ENCODE measurements at regions not wholly inside any gene's neighbourhood (a gene's known extent, or its start where the extent isn't known, plus 50 kb on each side); places are given as distances from the start of the nearest gene placed in this dataset.

DNA sequence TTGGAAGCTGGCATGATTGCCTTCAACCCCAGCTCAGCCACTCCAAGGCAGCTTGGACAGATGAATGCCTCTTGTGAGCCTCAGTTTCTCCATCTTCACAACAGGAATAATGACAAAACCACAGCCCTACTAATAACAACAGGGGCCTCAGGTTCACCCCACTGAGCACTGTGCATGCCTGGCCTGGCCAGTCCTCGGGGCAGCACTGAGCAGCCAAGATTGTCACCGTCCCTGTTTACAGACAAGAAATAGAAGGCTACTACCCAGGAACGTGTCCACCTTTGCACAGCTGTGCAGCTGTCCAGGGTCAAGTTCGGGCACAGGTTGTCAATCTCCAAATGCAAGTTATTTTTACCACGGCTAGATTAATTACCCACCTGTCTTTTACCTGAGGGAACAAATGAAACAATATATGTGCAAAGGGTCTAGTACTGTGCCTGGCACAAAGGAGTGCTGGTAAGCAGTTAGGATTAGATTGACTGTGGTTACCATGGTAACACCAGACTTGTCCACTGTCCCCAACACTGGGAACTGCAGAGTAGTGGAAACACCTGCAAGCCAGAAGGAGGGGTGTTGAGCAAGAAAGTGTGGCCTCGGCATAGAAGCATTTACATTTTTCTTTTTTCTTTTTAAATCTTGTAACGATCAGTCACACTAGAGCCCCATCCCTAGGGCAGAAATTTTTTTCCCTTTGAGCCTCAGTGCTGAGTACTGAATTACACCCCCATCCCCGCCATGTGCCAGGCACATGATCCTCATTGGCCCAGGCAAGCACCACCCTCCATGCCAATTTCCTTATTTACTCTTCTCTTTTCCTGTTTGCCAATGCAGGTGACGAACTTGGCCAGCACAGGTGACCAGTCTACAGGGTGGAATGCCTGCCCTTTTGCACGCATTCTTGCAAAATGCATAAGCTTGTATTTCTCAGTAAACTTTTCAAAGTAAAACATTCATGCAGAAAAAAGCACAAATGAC, 66.3 kb upstream of the SLC6A6 start:
- in situ Hi-C loops (cut with HindIII; ENCODE audit: low sequenced_read_pairs) = no loop called here

DNA sequence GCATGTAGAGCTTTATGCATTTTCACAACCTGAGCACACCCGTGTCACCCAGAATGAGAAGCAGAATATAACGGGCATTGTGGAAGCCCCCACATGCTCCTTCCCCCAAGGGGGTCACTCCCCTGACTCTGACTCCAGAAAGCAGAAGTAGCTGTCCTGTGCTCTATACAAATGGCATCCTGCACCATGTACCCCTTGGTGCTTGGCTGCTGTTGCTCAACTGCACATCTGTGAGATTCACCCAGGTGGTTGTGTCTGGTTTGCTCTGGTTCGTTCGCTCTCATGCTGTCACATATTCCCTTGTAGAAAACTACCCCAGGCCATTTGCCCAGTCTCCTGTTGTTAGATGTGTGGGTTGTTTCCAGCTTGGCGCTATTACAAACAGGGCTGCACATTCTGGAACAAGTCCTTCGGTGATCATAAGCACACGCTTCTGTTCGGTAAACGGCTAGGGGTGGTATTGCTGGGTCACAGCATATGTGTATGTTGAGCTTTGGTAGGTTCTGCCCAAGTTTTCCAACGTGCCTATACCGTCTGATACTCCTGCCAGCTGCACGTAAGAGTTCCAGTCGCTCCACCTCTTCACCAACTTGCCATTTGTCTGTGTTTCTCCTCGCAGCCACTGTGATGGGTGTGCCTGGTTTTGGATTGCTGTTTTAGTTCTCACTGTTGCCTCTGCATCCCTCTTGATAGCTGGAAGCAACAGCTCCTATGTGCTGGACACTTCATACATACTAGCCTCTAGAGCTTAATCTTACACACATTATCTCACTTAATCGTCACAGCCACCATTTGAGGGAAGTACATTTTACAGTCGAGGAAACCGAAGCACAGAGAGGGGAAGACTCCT, 65.4 kb upstream of the SLC6A6 start:
- in situ Hi-C loops (cut with HindIII; ENCODE audit: low sequenced_read_pairs) = no loop called here

DNA sequence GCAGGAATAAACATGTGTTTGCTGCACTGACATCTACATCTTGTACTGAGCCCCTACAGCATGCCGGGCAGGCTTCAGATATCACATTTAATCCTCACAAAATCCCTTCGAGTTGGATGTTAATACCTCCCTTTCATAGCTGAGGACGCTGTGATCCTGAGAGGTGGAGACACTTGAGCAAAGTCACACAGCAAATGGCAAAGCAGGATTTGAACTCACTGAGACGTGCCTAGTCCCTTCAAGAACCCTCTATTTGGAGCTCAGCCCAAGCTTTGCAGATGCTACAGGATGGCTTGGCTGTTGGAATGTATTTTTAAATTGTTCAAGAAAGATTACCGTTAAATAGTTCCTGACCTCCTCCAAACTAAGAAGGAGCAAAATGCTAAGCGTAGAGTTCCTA, 64.6 kb upstream of the SLC6A6 start:
- in situ Hi-C loops (cut with HindIII; ENCODE audit: low sequenced_read_pairs) = no loop called here

DNA sequence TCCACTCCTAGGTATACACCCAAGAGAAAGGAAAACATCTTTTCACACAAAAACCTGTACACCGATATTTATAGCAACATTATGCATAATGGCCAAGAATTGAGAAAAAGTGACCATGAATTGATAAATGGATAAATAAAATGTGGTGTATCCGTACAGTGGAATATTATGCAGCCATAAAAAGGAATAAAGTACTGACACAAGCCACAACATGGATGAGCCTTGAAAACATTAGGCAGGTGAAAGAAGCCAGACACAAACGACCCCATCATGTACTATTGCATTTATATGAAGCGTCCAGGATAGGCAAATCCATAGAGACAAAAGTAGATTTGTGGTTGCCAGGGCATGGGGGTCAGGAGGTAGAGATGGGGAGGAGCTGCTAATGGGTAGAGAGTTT, 64.2 kb upstream of the SLC6A6 start:
- in situ Hi-C loops (cut with HindIII; ENCODE audit: low sequenced_read_pairs) = no loop called here

DNA sequence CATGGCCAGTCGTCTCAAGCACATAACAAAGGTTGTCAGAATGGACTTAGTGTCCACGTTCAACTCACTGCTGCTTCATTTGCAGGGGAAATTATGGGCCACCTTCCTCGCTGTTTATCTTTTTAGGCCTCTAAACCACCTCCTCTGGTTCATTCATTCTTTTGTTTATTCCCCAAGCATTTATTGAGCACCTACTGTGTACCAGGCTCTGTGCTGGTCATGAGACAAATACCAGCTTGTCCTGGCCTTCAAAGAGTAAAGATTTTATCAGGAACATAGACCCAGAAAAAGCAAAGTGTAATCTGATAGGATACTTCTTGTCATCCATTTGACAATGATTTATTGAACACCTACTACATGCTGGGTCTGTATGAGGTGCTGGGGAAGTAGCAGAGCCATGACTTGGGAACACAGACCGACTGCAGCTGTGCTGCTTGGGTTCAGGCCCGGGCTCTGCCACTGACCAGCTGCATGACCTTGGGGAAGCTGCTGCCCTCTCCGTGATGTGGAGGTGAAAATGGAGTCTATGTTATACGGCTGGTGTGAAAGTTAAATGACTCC, 63.4 kb upstream of the SLC6A6 start:
- in situ Hi-C loops (cut with HindIII; ENCODE audit: low sequenced_read_pairs) = no loop called here

DNA sequence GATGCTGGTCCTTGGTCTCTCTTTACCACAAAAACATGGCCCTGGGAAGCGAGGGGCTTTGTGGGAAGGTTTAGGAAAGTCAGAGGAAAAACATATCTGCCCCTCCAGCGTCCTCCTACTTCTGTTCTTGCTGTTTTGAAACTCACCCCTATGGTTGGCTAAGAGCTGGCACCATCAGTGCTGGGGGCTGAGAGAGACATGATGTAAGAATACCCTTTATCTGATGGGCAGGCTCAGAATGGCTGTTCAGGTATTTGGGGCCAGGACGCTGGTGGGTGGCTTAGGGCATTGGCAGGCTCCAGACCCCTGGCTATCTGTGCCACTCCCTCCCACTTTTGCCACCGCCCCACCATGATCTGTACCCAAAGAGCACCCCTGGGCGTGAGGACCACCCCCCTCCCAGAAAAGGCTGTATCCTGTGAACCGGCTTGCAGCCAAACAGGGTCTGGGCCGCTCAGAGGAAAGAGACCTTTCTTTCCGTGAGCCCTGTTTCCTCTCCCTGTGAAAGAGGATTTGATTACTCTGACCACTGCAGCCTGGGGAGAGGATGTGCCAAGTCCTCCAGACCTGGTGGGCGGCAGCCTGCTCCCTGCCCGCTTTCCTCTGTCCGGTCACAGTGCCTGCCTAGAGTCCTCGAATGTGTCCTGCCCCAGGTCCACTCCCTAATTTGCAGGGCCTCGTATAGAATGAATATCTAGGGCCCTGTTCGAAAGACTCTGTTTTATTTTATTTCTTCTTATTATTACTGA, 61.3 kb upstream of the SLC6A6 start:
- in situ Hi-C loops (cut with HindIII; ENCODE audit: low sequenced_read_pairs) = no loop called here

DNA sequence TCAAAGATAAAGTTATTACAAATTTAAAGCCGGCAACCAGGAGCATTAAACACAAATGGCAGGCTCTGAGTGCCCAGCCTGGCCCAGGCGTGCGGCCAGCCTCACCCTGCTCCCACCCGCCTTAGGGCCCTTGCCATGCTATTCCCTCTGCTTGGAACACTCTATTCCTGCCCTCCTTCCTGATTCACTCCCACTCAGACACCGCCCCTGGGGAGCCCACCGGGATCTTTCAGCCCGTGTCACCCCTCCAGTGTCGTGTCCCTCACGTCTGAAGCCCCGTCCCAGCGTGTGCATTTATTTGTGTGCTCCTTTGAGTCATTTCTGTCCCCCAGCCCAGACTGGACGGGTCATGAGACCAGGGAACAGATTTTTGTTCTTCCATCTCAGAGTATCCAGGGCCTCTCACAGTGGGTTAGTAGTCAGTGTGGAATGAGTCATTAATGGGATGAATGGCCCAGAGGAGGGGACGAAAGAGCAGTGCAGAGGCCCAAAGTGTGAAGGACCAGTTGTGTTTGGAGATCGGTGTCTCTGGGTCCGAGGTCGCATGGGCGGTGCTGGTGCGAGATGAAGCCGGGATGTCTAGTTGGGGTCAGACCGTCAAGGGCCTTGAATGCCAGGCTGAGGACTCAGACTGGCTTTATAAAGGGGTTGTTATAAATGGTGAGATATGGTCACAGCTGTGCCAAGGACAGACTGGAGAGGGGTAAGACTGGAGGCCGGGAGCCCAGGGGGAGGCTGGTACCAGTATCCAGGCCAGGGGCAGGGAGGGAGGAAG, 58.9 kb upstream of the SLC6A6 start:
- in situ Hi-C loops (cut with HindIII; ENCODE audit: low sequenced_read_pairs) = no loop called here

DNA sequence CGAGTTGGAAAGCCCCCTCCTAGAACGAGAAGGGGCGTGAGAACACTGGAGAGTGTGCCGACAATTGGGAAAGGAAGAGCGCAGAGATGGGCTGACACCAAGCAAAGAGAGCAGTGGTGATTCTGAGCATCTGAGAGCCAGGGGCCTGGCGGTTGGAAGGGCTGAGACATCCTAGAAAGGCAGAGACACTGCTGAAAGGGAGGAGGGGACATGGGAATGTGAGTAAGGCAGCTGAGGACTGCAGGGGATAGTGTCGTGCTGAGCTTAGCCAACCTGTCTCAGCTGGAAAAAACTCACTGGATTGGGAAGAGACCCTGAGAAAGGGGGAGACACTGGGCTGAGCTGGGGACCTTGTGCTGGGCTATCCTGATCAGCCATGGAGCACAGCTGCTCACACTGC, 58.1 kb upstream of the SLC6A6 start:
- in situ Hi-C loops (cut with HindIII; ENCODE audit: low sequenced_read_pairs) = no loop called here

DNA sequence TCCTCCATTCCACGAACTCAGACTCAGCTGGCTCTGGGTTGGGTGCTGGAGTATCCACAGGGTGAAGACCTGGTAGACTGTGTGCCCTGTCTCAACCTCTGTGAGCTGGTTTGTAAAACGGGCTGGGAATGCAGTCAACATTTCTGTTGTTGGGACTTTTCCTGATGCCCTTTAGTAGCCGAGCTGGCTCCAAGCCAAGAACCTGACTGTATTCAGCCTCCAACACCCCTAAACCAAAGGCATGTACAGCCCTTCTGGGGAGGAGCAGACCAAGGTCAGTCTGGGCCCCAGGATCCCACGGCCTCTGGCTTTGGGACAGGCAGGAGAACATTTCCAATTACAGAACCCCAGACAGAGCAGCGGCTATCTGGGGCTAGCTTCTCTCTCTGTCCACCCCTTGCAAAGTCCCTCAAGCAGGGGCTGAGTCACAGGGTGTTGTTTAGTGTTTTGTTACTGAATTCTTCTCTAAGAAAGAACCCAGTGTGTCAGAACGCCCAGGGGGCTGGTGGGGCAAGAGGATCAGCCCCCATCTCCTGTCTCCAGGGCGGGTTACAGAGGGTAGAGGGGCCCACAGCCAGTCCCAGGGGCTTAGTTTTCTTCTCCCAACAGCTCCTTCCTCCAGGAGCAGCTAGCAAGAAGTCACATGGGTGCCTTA, 56.8 kb upstream of the SLC6A6 start:
- in situ Hi-C loops (cut with HindIII; ENCODE audit: low sequenced_read_pairs) = no loop called here

DNA sequence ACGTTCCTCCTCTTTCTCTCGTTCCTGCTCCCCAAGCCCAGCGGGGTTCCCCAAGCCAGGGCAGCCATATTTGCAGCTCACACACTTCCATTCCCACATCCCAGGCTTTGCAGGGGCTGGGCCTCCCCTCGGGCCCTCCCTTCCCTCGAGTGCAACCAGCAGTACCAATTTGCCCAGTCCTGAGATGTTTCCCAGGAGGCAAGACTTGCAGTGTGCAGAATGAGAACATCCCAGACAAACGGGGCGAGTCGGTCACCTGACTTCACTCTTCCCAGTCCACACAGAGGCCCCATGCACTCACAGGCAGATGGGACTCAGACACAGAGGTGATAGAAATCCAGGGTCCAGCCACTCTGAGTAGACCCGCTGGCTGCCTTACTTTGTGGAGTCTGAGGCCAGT, 56.2 kb upstream of the SLC6A6 start:
- in situ Hi-C loops (cut with HindIII; ENCODE audit: low sequenced_read_pairs) = no loop called here

DNA sequence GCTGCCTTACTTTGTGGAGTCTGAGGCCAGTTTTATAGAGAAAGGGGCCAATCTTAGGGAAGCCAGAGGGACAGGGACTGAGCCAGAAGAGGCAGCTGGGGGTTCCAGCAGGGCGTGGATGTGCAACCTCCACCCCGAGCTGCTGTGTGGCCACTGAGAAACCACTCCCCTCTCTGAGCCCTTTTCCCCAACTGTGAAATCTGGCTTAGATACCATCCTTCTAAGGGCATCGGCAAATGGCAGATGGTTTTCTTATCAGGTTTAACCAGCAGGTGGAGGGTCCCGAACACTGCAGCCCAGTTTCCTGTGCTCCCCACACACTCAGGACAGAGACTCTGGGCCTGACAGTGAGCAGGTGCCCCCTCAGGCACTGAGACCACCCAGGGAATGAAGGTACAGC, 55.8 kb upstream of the SLC6A6 start:
- in situ Hi-C loops (cut with HindIII; ENCODE audit: low sequenced_read_pairs) = no loop called here

DNA sequence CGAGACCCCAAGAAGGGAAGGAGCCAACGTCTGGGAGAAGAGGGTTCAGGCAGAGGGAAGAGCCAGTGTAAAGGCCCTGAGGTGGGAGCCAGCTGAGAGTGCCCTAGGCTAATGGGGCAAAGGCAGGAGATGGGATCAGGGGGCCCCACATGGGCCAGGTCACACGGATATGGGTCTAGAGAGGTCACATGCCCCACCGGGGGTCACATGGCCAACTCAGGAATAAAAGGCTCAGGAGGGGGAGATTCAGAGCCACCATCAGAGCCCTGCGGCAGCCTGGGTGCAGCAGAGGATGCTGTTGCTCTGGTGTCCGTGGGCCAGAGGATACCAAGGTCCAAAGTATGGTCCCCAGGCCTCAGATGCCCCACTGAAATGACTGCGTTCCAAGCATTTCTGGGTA, 55.3 kb upstream of the SLC6A6 start:
- in situ Hi-C loops (cut with HindIII; ENCODE audit: low sequenced_read_pairs) = no loop called here

DNA sequence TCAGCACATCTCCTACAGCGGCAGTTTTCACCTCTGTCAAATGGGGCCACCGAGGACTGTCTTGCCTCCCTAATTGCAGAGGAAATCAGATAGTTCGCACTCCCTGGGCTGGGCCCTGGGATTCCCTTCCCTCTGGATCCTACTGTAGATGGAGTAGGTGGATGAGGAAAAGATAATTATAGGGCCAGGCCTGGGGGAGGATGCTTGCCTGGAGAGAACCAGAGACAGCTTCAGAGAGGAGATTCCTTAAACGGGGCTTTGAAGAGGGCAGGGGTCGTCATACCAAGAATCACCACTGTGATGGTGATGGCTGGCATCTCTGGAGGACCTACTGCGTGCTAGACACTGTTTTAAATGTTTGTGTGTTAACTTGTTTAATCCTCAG, 50.8 kb upstream of the SLC6A6 start:
- in situ Hi-C loops (cut with HindIII; ENCODE audit: low sequenced_read_pairs) = no loop called here

DNA sequence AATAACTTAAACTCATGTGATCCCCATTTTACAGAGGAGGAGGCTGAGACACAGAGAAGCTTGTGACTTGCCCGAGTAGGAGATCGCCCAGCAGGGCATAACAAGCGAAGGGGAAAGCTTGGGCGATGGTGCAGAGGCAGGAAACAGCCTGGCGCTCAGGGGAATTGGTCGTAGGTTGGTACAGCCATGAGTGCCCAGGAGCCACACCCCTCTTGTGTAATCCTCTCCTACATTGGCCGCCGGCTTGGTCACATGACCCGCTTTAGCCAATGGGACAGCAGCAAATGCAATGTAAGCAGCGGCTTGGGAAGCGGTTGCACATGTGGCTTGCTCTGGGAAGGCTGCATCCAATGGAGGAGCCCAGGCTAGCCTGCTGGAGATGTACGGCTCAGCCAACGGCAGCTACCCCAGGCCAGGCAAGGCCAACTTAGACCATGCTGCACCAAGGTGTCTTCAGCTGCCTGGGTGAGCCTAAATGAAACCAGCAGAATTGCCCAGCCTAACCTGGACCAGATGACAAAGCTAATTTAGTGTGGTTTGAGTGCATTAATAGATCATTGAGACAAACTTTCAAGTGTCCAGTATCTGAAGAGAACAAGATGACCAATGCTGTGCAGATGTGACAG, 50.3 kb upstream of the SLC6A6 start:
- in situ Hi-C loops (cut with HindIII; ENCODE audit: low sequenced_read_pairs) = no loop called here

Measured in DLD1 (cell line).